ENCODE measurements at regions not wholly inside any gene's neighbourhood (a gene's known extent, or its start where the extent isn't known, plus 50 kb on each side); places are given as distances from the start of the nearest gene placed in this dataset.

- no peak for TF ChIP-seq CTCF (IDR thresholded peaks at IDR 0.05; ENCODE audit: poor library complexity, severe bottlenecking)
- no peak for TF ChIP-seq EZH2 (IDR thresholded peaks at IDR 0.05; ENCODE audit: borderline replicate concordance, insufficient read depth, low read length, poor library complexity, severe bottlenecking)
- TF ChIP-seq TAF1 (IDR thresholded peaks at IDR 0.05; ENCODE audit: low read depth) = no peak
- no peak for TF ChIP-seq RAD21 (conservative IDR thresholded peaks at IDR 0.05)
- no peak for TF ChIP-seq REST (IDR thresholded peaks at IDR 0.05; ENCODE audit: borderline replicate concordance)
- no peak for TF ChIP-seq EP300 (conservative IDR thresholded peaks at IDR 0.05; ENCODE audit: poor library complexity, severe bottlenecking)
Observed at GRCh38 chr15:62360332-62361097, 195.4 kb upstream of the C2CD4B start.
